GM19025 (cell line): ENCODE measurements at regions not wholly inside any gene's neighbourhood (a gene's known extent, or its start where the extent isn't known, plus 50 kb on each side); places are given as distances from the start of the nearest gene placed in this dataset.
"Not testable (repeated sequence)": the region's sequence is repeated elsewhere in the genome, so short reads cannot be mapped to it uniquely, and the experiment has no call there.

Experiments
- ATAC-seq: cut with Tn5 transposase; IDR thresholded peaks from one replicate; pipeline ENCODE4 v1.9.1; 2021; ENCODE audit warnings: mild to moderate bottlenecking, low read depth, moderate library complexity; ENCODE audit not compliant: unreplicated experiment

- ATAC-seq: no peak
Observed at GRCh38 chr4:38455092-38455862, 208.7 kb upstream of the KLF3 start.

GRCh38 chr4:38456096-38456495 lies 207.9 kb upstream of the KLF3 start:
- ATAC-seq: no peak

- no peak for ATAC-seq
Observed at GRCh38 chr4:38461342-38461741, 202.7 kb upstream of the KLF3 start.

GRCh38 chr4:38462367-38463055 lies 201.5 kb upstream of the KLF3 start:
- ATAC-seq: no peak

GRCh38 chr4:38463268-38463958 lies 200.6 kb upstream of the KLF3 start:
- no peak for ATAC-seq

GRCh38 chr4:38464328-38464727 lies 199.7 kb upstream of the KLF3 start:
- no peak for ATAC-seq

GRCh38 chr4:38466401-38466800 lies 197.6 kb upstream of the KLF3 start:
- no peak for ATAC-seq

GRCh38 chr4:38467296-38467695 lies 196.7 kb upstream of the KLF3 start:
- no peak for ATAC-seq

- no peak for ATAC-seq
Observed at GRCh38 chr4:38468339-38468866, 195.6 kb upstream of the KLF3 start.

- ATAC-seq: no peak
Observed at GRCh38 chr4:38469410-38469809, 194.6 kb upstream of the KLF3 start.

GRCh38 chr4:38470735-38471262 lies 193.2 kb upstream of the KLF3 start:
- no peak for ATAC-seq

GRCh38 chr4:38482696-38483095 lies 181.3 kb upstream of the KLF3 start:
- no peak for ATAC-seq

GRCh38 chr4:38483628-38484027 lies 180.4 kb upstream of the KLF3 start:
- ATAC-seq: not testable (repeated sequence)

- no peak for ATAC-seq
Observed at GRCh38 chr4:38489011-38489861, 174.8 kb upstream of the KLF3 start.

- no peak for ATAC-seq
Observed at GRCh38 chr4:38489924-38490639, 173.9 kb upstream of the KLF3 start.

- ATAC-seq: no peak
Observed at GRCh38 chr4:38490753-38491446, 173.1 kb upstream of the KLF3 start.

- no peak for ATAC-seq
Observed at GRCh38 chr4:38491854-38492478, 172.0 kb upstream of the KLF3 start.

GRCh38 chr4:38493066-38493465 lies 170.9 kb upstream of the KLF3 start:
- ATAC-seq: no peak
